PC-3 (cell line): ENCODE measurements at regions not wholly inside any gene's neighbourhood (a gene's known extent, or its start where the extent isn't known, plus 50 kb on each side); places are given as distances from the start of the nearest gene placed in this dataset.
"Not testable (repeated sequence)": the region's sequence is repeated elsewhere in the genome, so short reads cannot be mapped to it uniquely, and the experiment has no call there.

Experiments used
- ATAC-seq: fragments of 200-7000 bp; cut with Tn5 transposase; 2 replicates; pipeline ENCODE4 v1.9.1; 2020; ENCODE audit warnings: mild to moderate bottlenecking, moderate library complexity
- BruUV-seq: library from RNA; stranded (reverse); fragments of 400-500 nt; replicated peaks from 2 replicates; lab custom pipeline; 2021; lab: Mats Ljungman, UMichigan
- CTCF ChIA-PET: fragments of 300-600 bp; sonication (Branson Sonifier 250); formaldehyde crosslinking; loops from one replicate; lab custom pipeline; 2022; ENCODE audit warnings: antibody characterized with exemption; lab: Charles Lee
- POLR2A ChIA-PET: fragments of 300-600 bp; sonication (Branson Sonifier 250); formaldehyde crosslinking; loops from one replicate; lab custom pipeline; 2022; ENCODE audit warnings: antibody characterized with exemption; ENCODE audit not compliant: unreplicated experiment; lab: Charles Lee
- DNase-seq: peaks from one replicate; pipeline ENCODE4 v3.0.0-alpha.2; 2015
- H2AFZ ChIP-seq: fragments of 300-600 bp; sonication (generic); 2 replicates; pipeline ENCODE4 v1.6.0; 2016; ENCODE audit warnings: antibody characterized with exemption, low read length
- H3F3A ChIP-seq: fragments of 300-600 bp; sonication (generic); one replicate; pipeline ENCODE4 v1.6.0; 2017; ENCODE audit warnings: antibody characterized with exemption, low read length, control low read depth, mild to moderate bottlenecking; ENCODE audit not compliant: unreplicated experiment
- H3K27ac ChIP-seq: fragments of 300-600 bp; sonication (generic); 2 replicates; pipeline ENCODE4 v1.5.1; 2016; ENCODE audit warnings: mild to moderate bottlenecking, low read length
- H3K27me3 ChIP-seq: fragments of 300-600 bp; sonication (generic); 2 replicates; pipeline ENCODE4 v1.6.1; 2016; ENCODE audit warnings: low read length, mixed read lengths
- H3K36me3 ChIP-seq: fragments of 300-600 bp; sonication (generic); 2 replicates; pipeline ENCODE4 v1.6.1; 2016; ENCODE audit warnings: low read depth, mixed run types, low read length, mixed read lengths
- H3K4me1 ChIP-seq: fragments of 300-600 bp; sonication (generic); 2 replicates; pipeline ENCODE4 v1.5.1; 2016; ENCODE audit warnings: low read length; ENCODE audit not compliant: insufficient read depth
- H3K4me2 ChIP-seq: fragments of 300-600 bp; sonication (generic); 2 replicates; pipeline ENCODE4 v1.6.0; 2016; ENCODE audit warnings: low read length
- H3K4me3 ChIP-seq: fragments of 300-600 bp; sonication (generic); 2 replicates; pipeline ENCODE4 v1.5.1; 2016; ENCODE audit warnings: mild to moderate bottlenecking, low read length, mixed read lengths
- H3K79me2 ChIP-seq: fragments of 300-600 bp; sonication (generic); 2 replicates; pipeline ENCODE4 v1.6.1; 2017; ENCODE audit warnings: low read length, mixed read lengths
- H3K9ac ChIP-seq: fragments of 300-600 bp; sonication (generic); 2 replicates; pipeline ENCODE4 v1.6.0; 2016; ENCODE audit warnings: mild to moderate bottlenecking, low read length
- H3K9me2 ChIP-seq: fragments of 300-600 bp; sonication (generic); replicated peaks from 2 replicates; pipeline ENCODE4 v1.6.1; 2016; ENCODE audit warnings: mixed run types, low read length, mixed read lengths
- H3K9me3 ChIP-seq: fragments of 300-600 bp; sonication (generic); 2 replicates; pipeline ENCODE4 v1.6.1; 2016; ENCODE audit warnings: low read length, mixed read lengths
- H4K20me1 ChIP-seq: fragments of 300-600 bp; sonication (generic); 2 replicates; pipeline ENCODE4 v1.6.1; 2016; ENCODE audit warnings: low read length, mixed read lengths
- intact Hi-C: fragments of 100-400 bp; cut with micrococcal nuclease; formaldehyde crosslinking; loops from 2 replicates; pipeline ENCODE4 v1.9.0; 2023

GRCh38 chr10:38321393-38321792 lies 227.3 kb downstream of the ZNF37A start:
- DNase-seq, H3K4me1 ChIP-seq, H3K27me3 ChIP-seq, BruUV-seq, ATAC-seq, H3K4me2 ChIP-seq, CTCF ChIA-PET, H3K79me2 ChIP-seq, H3K9me3 ChIP-seq, H2AFZ ChIP-seq, H3K9ac ChIP-seq, POLR2A ChIA-PET, H3F3A ChIP-seq, intact Hi-C loops, H4K20me1 ChIP-seq, H3K9me2 ChIP-seq, H3K27ac ChIP-seq, H3K4me3 ChIP-seq, H3K36me3 ChIP-seq: not testable (repeated sequence)

DNA sequence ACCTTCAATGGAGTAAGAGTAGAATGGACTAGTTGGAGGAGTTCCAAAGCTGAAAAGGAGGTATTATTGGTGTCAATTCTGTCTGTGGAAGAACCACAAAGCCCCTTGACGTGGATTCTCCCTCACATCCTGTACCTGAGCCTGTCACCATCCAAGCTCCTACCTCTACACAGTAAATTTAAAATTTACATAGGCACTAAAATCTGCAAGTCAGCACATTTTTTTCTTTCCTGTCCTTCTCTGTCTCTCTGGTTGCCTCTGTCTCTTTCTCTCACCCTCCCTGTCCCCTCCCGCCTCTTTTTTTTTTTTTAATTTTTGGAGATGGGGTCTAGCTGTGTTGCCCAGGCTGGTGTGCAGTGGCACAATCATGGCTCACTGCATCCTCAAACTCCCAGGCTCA lies 236.2 kb downstream of the ZNF37A start:
- CTCF ChIA-PET, H3K36me3 ChIP-seq, H3K9me3 ChIP-seq, H3K9me2 ChIP-seq, H3K27me3 ChIP-seq, H3K4me3 ChIP-seq, H3K4me2 ChIP-seq, ATAC-seq, H2AFZ ChIP-seq, H3F3A ChIP-seq, H3K27ac ChIP-seq, BruUV-seq, H3K9ac ChIP-seq, H4K20me1 ChIP-seq, H3K79me2 ChIP-seq, DNase-seq, intact Hi-C loops, H3K4me1 ChIP-seq, POLR2A ChIA-PET: not testable (repeated sequence)

DNA sequence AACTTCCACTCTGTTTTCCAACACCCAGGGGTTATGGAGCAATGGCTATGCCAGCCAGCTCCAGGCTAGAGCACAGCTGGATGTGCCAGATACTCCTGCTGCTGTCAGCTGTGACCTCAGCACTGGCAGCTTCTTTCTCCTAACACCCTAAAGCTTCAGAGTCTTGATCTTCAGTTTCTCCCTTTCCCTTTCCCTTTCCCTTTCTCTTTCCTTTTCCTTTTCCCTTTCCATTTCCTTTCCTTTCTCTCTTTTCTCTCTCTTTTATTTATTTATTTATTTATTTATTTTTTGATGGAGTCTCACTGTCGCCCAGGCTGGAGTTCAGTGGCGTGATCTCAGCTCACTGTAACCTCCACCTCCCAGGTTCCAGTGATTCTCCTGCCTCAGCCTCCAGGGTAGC lies 237.0 kb downstream of the ZNF37A start:
- H3K9me2 ChIP-seq, H3K4me3 ChIP-seq, H3K27me3 ChIP-seq, H3K9ac ChIP-seq, ATAC-seq, H4K20me1 ChIP-seq, POLR2A ChIA-PET, BruUV-seq, H3F3A ChIP-seq, H3K36me3 ChIP-seq, CTCF ChIA-PET, H3K4me2 ChIP-seq, H2AFZ ChIP-seq, DNase-seq, H3K27ac ChIP-seq, intact Hi-C loops, H3K4me1 ChIP-seq, H3K9me3 ChIP-seq, H3K79me2 ChIP-seq: not testable (repeated sequence)

- H3K4me2 ChIP-seq, H2AFZ ChIP-seq, H3K9me3 ChIP-seq, H3K9me2 ChIP-seq, H3K9ac ChIP-seq, POLR2A ChIA-PET, H3K4me1 ChIP-seq, BruUV-seq, H4K20me1 ChIP-seq, CTCF ChIA-PET, H3K36me3 ChIP-seq, H3K27me3 ChIP-seq, intact Hi-C loops, H3K79me2 ChIP-seq, H3K4me3 ChIP-seq, H3F3A ChIP-seq, H3K27ac ChIP-seq: not testable (repeated sequence)
- ATAC-seq (peak; percentile 31; the same call in 1 of the 2 replicates), DNase-seq (peak; percentile 7)
These were observed 239.6 kb downstream of the ZNF37A start for GRCh38 chr10:38333699-38334098.

- H3K27ac ChIP-seq, H3K4me3 ChIP-seq, H3K36me3 ChIP-seq, H3K27me3 ChIP-seq, CTCF ChIA-PET, H3K4me2 ChIP-seq, H3K9me2 ChIP-seq, POLR2A ChIA-PET, BruUV-seq, H3F3A ChIP-seq, H4K20me1 ChIP-seq, DNase-seq, ATAC-seq, H3K79me2 ChIP-seq, H3K4me1 ChIP-seq, H2AFZ ChIP-seq, intact Hi-C loops, H3K9me3 ChIP-seq, H3K9ac ChIP-seq: not testable (repeated sequence)
These were observed 256.5 kb downstream of the ZNF37A start for GRCh38 chr10:38350645-38351044.

DNA sequence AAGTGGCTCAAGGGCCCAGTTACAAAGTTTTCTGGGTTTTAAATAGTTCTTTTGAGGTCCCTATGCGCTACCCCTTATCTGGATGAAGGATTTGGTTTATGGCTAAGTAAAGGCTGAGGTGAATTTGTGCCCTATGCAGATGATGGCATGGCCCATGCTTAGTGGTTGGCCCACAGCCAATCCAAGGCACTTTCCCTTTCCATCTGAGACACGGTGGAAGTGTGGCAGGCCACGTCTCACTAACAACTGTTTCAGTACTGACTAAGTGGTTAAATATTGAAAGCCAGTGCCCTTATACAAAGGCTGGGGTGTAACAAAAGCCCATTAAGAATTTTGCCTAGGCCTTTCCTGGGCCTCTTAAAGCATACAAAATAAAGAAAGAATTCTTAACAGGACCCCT lies 260.3 kb downstream of the ZNF37A start:
- H2AFZ ChIP-seq, H4K20me1 ChIP-seq, H3F3A ChIP-seq, H3K4me2 ChIP-seq, H3K27ac ChIP-seq, ATAC-seq, H3K36me3 ChIP-seq, CTCF ChIA-PET, DNase-seq, H3K9me2 ChIP-seq, BruUV-seq, intact Hi-C loops, H3K4me3 ChIP-seq, H3K27me3 ChIP-seq, H3K9ac ChIP-seq, H3K4me1 ChIP-seq, H3K9me3 ChIP-seq, H3K79me2 ChIP-seq: not testable (repeated sequence)
- POLR2A ChIA-PET, result interaction anchor here (0.5 kb wide), 1 partner anchor 345 kb away, joined by 4 read pairs; no protein-coding TSS in a partner anchor

GRCh38 chr10:38355911-38356526 lies 261.9 kb downstream of the ZNF37A start:
- H4K20me1 ChIP-seq, H3K4me1 ChIP-seq, POLR2A ChIA-PET, CTCF ChIA-PET, H3F3A ChIP-seq, BruUV-seq, H3K79me2 ChIP-seq, H3K9me2 ChIP-seq, H3K27me3 ChIP-seq, H3K36me3 ChIP-seq, intact Hi-C loops, H3K9me3 ChIP-seq: not testable (repeated sequence)
- Histone ChIP-seq H3K4me3 (peak overlapping the region; percentile 78), H3K4me2 (peak overlapping the region; percentile 98), H3K27ac (peak overlapping the region; percentile 63), H3K9ac (peak overlapping the region; percentile 67), H2AFZ (peak overlapping the region; percentile 100)
- ATAC-seq (peak; percentile 100), DNase-seq (peak; percentile 67)
